ENCODE measurements at regions not wholly inside any gene's neighbourhood (a gene's known extent, or its start where the extent isn't known, plus 50 kb on each side); places are given as distances from the start of the nearest gene placed in this dataset.
"Not testable (repeated sequence)": the region's sequence is repeated elsewhere in the genome, so short reads cannot be mapped to it uniquely, and the experiment has no call there.

GRCh38 chr2:53257287-53257686 lies 510.3 kb upstream of the CHAC2 start:
- no peak for DNase-seq

- no peak for DNase-seq
These were observed 514.4 kb upstream of the CHAC2 start for GRCh38 chr2:53253244-53253643.

GRCh38 chr2:53252115-53252514 lies 515.5 kb upstream of the CHAC2 start:
- peak; percentile 38 for DNase-seq

GRCh38 chr2:53247956-53248735 lies 519.5 kb upstream of the CHAC2 start:
- no peak for DNase-seq

- DNase-seq: no peak
These were observed 524.2 kb upstream of the CHAC2 start for GRCh38 chr2:53243430-53243829.

GRCh38 chr2:53242090-53242489 lies 525.5 kb upstream of the CHAC2 start:
- no peak for DNase-seq

GRCh38 chr2:53235836-53236582 lies 531.6 kb upstream of the CHAC2 start:
- no peak for DNase-seq

GRCh38 chr2:53234548-53234903 lies 533.1 kb upstream of the CHAC2 start:
- DNase-seq: no peak

GRCh38 chr2:53233759-53234547 lies 533.7 kb upstream of the CHAC2 start:
- no peak for DNase-seq

GRCh38 chr2:53231908-53232307 lies 535.7 kb upstream of the CHAC2 start:
- DNase-seq: no peak

GRCh38 chr2:53230691-53231090 lies 536.9 kb upstream of the CHAC2 start:
- DNase-seq: no peak

GRCh38 chr2:53227535-53227934 lies 540.1 kb upstream of the CHAC2 start:
- no peak for DNase-seq

GRCh38 chr2:53220969-53221368 lies 546.6 kb upstream of the CHAC2 start:
- DNase-seq: no peak

GRCh38 chr2:53217250-53217649 lies 550.4 kb upstream of the CHAC2 start:
- peak; percentile 39 for DNase-seq

- no peak for DNase-seq
These were observed 550.8 kb upstream of the CHAC2 start for GRCh38 chr2:53216805-53217204.

- DNase-seq: no peak
These were observed 555.0 kb upstream of the CHAC2 start for GRCh38 chr2:53212576-53212975.

- DNase-seq: no peak
These were observed 556.3 kb upstream of the CHAC2 start for GRCh38 chr2:53211201-53211774.

GRCh38 chr2:53210538-53210937 lies 557.1 kb upstream of the CHAC2 start:
- DNase-seq: peak; percentile 49

GRCh38 chr2:53209679-53210458 lies 557.7 kb upstream of the CHAC2 start:
- DNase-seq: no peak

- no peak for DNase-seq
These were observed 558.8 kb upstream of the CHAC2 start for GRCh38 chr2:53208815-53209214.

- not testable (repeated sequence) for DNase-seq
These were observed 561.4 kb upstream of the CHAC2 start for GRCh38 chr2:53206226-53206625.

GRCh38 chr2:53202063-53202462 lies 565.5 kb upstream of the CHAC2 start:
- peak; percentile 28 for DNase-seq

All from NCI-H82 (cell line).